Smooth muscle cell (in vitro differentiated cells): ENCODE measurements at regions not wholly inside any gene's neighbourhood (a gene's known extent, or its start where the extent isn't known, plus 50 kb on each side); places are given as distances from the start of the nearest gene placed in this dataset.

ENCODE experiments used
- DNase-seq: peaks from one replicate; lab custom pipeline; 2025; ENCODE audit not compliant: unreplicated experiment; lab: John Stamatoyannopoulos, UW
- H2AFZ ChIP-seq: fragments of 200-600 bp; sonication (generic); 2 replicates; pipeline ENCODE4 v1.6.0; 2016; ENCODE audit warnings: antibody characterized with exemption, low read depth, mild to moderate bottlenecking
- H3F3A ChIP-seq: fragments of 200-600 bp; sonication (generic); 2 replicates; pipeline ENCODE4 v1.6.0; 2017; ENCODE audit warnings: antibody characterized with exemption, low read depth
- H3K27ac ChIP-seq: fragments of 200-600 bp; sonication (generic); 2 replicates; pipeline ENCODE4 v1.5.1; 2016; ENCODE audit warnings: low read depth, mild to moderate bottlenecking
- H3K27me3 ChIP-seq: fragments of 200-600 bp; sonication (generic); 2 replicates; pipeline ENCODE4 v1.6.1; 2016; ENCODE audit warnings: low read depth, mild to moderate bottlenecking
- H3K36me3 ChIP-seq: fragments of 200-600 bp; sonication (generic); 2 replicates; pipeline ENCODE4 v1.5.1; 2016; ENCODE audit warnings: low read depth
- H3K4me1 ChIP-seq: fragments of 200-600 bp; sonication (generic); 2 replicates; pipeline ENCODE4 v1.5.1; 2016; ENCODE audit warnings: low read depth
- H3K4me2 ChIP-seq: fragments of 200-600 bp; sonication (generic); 2 replicates; pipeline ENCODE4 v1.6.0; 2016; ENCODE audit warnings: mild to moderate bottlenecking
- H3K4me3 ChIP-seq: fragments of 200-600 bp; sonication (generic); 2 replicates; pipeline ENCODE4 v1.5.1; 2016; ENCODE audit warnings: mild to moderate bottlenecking
- H3K79me2 ChIP-seq: fragments of 200-600 bp; sonication (generic); 2 replicates; pipeline ENCODE4 v1.6.0; 2016; ENCODE audit warnings: low read depth, mild to moderate bottlenecking
- H3K9ac ChIP-seq: fragments of 200-600 bp; sonication (generic); 2 replicates; pipeline ENCODE4 v1.6.0; 2016; ENCODE audit warnings: low read depth
- H3K9me3 ChIP-seq: fragments of 200-600 bp; sonication (generic); replicated peaks from 2 replicates; pipeline ENCODE4 v1.5.1; 2016; ENCODE audit warnings: low read depth
- H4K20me1 ChIP-seq: fragments of 200-600 bp; sonication (generic); 2 replicates; pipeline ENCODE4 v1.6.0; 2016; ENCODE audit warnings: low read depth
- CTCF ChIP-seq: fragments of 200-600 bp; sonication (generic); IDR thresholded peaks from 2 replicates; pipeline ENCODE4 v1.5.1; 2017; ENCODE audit warnings: borderline replicate concordance, mild to moderate bottlenecking, antibody characterized with exemption; ENCODE audit not compliant: insufficient read depth, poor library complexity, severe bottlenecking
- WGBS: methylation state at CpG from one replicate; pipeline ENCODE4 v1.1.7; 2016; ENCODE audit warnings: low lambda C conversion rate; 5-methylcytosine and 5-hydroxymethylcytosine counted together

GRCh38 chr1:219397511-219397910 is 215.4 kb downstream of the ZC3H11B start:
- H3K9me3 ChIP-seq: peaks cover 8% of the 10 kb centered on the region
- H3K36me3 ChIP-seq: peaks cover 11% of the 10 kb centered on the region
- no peak for DNase-seq
- TF ChIP-seq CTCF: no peak
- H3K4me2 ChIP-seq: no peak overlapping the region
- no peak overlapping the region for H3K9ac ChIP-seq
- H3F3A ChIP-seq: no peaks in the 10 kb centered on the region
- H4K20me1 ChIP-seq: no peaks in the 10 kb centered on the region
- H3K27ac ChIP-seq: no peak overlapping the region
- H2AFZ ChIP-seq: no peak overlapping the region
- H3K4me1 ChIP-seq: no peaks in the 10 kb centered on the region
- no peaks in the 10 kb centered on the region for H3K79me2 ChIP-seq
- 58% methylated on average over 1 of the region's 1 CpG for WGBS
- H3K27me3 ChIP-seq: no peaks in the 10 kb centered on the region
- no peak overlapping the region for H3K4me3 ChIP-seq

- H3K4me1 ChIP-seq: no peaks in the 10 kb centered on the region
- H4K20me1 ChIP-seq: no peaks in the 10 kb centered on the region
- no peaks in the 10 kb centered on the region for H3K36me3 ChIP-seq
- H3K9ac ChIP-seq: no peak overlapping the region
- H3K9me3 ChIP-seq: peaks cover under 1% of the 10 kb centered on the region
- no peak overlapping the region for H2AFZ ChIP-seq
- no peaks in the 10 kb centered on the region for H3F3A ChIP-seq
- H3K4me2 ChIP-seq: no peak overlapping the region
- no peaks in the 10 kb centered on the region for H3K27me3 ChIP-seq
- no peak for TF ChIP-seq CTCF
- no peak overlapping the region for H3K4me3 ChIP-seq
- H3K79me2 ChIP-seq: no peaks in the 10 kb centered on the region
- no peak overlapping the region for H3K27ac ChIP-seq
- DNase-seq: no peak
Measured at GRCh38 chr1:219391297-219391696, 217.6 kb downstream of the LYPLAL1 start.

GRCh38 chr1:219387211-219387610 is 213.5 kb downstream of the LYPLAL1 start:
- Histone ChIP-seq H3K4me2 (no peak overlapping the region), H3K9me3 (no peaks in the 10 kb centered on the region), H4K20me1 (no peaks in the 10 kb centered on the region), H3F3A (no peaks in the 10 kb centered on the region), H3K27ac (no peak overlapping the region), H3K4me1 (no peaks in the 10 kb centered on the region), H2AFZ (no peak overlapping the region), H3K36me3 (no peaks in the 10 kb centered on the region), H3K9ac (no peak overlapping the region), H3K79me2 (no peaks in the 10 kb centered on the region), H3K4me3 (no peak overlapping the region), H3K27me3 (no peaks in the 10 kb centered on the region)
- no peak for TF ChIP-seq CTCF
- no peak for DNase-seq
- 83% methylated on average over 1 of the region's 1 CpG for WGBS

- H3K4me2 ChIP-seq: no peak overlapping the region
- DNase-seq: no peak
- H3K36me3 ChIP-seq: no peaks in the 10 kb centered on the region
- no peaks in the 10 kb centered on the region for H4K20me1 ChIP-seq
- WGBS: 35% methylated on average over 3 of the region's 3 CpGs
- H3K4me1 ChIP-seq: no peaks in the 10 kb centered on the region
- no peak overlapping the region for H2AFZ ChIP-seq
- no peaks in the 10 kb centered on the region for H3K9me3 ChIP-seq
- peak; percentile 59 for TF ChIP-seq CTCF
- H3K9ac ChIP-seq: no peak overlapping the region
- H3K79me2 ChIP-seq: no peaks in the 10 kb centered on the region
- H3K27me3 ChIP-seq: no peaks in the 10 kb centered on the region
- H3F3A ChIP-seq: no peaks in the 10 kb centered on the region
- no peak overlapping the region for H3K4me3 ChIP-seq
- H3K27ac ChIP-seq: no peak overlapping the region
Measured at GRCh38 chr1:219385787-219386427, 212.2 kb downstream of the LYPLAL1 start.
